ENCODE measurements at regions not wholly inside any gene's neighbourhood (a gene's known extent, or its start where the extent isn't known, plus 50 kb on each side); places are given as distances from the start of the nearest gene placed in this dataset.

DNA sequence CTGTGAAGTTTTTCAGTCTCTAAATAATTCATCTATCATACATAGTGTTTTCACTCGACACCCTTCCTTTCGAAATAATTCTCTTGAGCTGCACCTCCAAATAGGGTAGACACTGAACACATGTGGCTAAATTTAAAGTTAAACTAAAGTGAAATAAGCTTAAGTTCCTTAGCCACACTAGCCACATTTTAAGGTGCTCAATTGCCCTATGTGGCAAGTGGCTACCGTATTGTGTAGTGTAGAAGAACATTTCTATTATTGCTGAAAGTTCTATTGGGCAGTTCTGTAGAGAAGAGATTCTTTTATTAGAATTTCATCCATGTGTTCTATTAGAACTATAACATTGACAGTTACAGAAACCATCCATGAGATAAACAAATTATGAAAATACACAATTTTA is 107.0 kb upstream of the CTSO start:
- no peak for FAIRE-seq

DNA sequence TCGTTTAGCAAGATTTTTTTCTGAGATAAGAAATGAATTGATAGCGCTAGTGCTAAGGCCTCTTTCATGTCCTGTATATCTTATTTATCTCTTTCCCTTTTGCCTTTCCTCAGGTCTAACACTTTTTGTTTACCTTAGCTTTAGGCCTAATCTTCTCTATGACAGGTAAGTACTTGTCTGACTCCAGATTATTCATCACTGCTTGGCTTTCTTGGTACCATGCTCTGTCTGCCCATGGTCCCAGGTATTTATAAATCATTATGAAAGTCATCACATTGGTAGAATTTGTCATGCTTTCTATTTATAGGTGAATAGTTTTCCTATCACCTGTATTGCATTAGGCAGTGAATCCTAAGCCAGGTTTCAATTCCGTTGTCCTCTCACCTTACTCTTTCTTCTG is 99.5 kb upstream of the CTSO start:
- FAIRE-seq: no peak

DNA sequence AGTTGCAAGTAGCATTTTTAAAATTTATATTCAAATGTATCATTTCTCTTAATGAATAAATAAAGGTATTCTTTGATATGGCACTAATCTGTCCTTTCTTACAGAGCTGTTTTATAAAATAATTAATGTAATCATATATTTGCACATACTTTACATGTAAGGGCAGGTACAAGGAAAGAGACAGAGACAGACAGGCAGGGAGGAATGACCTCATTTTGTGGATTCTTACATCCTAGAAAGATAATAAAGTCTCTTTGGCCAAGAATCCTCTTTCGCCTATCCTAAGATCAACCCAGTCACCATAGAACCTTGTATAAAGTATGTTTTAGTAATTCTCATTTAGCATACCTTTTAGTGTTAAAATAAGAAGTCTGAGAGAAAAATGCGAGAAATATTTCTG is 98.5 kb upstream of the CTSO start:
- FAIRE-seq: no peak

DNA sequence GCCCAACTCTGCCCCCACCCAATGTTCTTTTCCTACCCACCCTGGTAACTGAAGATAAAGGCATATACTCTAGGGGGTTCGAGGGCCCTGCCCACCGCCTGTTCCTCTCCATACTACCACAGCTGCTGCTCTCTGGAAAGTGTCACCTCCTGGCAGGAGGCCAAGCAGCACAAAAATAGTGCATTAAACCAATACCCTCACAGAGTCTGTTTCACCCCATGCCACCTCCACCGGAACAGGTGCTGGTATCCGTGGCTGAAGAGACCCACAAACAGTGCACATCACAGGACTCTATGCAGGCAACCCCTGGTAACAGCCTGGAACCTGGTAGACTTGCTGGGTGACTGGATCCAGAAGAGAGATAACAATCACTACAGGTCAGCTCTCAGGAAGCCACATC is 85.1 kb upstream of the CTSO start:
- no peak for FAIRE-seq

DNA sequence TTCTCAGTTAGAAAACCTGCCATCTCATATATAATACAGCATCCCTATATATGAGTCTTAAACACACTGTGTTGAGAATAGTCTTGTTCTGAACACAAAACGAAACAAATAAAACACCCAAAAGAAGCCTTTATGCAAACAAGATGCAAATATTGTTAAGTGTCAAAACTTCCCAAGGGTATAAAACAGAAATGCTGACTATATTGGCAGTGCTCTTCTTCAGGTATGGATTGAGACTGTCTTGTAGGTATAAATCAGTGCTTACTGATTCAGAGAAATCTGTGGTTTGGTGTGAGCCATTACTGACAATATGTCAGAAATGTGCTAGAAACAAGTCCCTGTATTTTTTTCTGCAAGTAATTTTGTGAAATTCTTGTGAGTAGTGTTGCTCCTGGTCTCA is 82.8 kb upstream of the CTSO start:
- no peak for FAIRE-seq

DNA sequence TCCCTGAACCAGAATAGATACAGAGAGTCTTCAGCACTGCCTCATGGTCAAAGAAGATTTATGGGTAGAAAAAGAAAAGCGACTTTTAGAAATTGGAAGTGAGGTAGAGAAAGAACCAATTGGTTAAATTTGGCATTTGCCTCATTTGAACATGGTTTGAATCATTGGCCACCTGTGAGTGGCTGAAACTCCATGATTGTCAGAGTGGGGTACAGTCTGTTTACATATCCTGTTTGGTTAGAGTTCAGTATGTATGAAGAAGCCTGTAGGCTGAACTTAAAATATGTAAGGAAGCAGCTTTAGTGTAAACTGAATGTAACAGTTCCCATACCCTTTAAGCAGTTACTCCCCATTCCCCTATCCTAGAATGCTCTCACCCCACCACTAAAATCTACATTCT is 76.0 kb upstream of the CTSO start:
- FAIRE-seq: no peak

DNA sequence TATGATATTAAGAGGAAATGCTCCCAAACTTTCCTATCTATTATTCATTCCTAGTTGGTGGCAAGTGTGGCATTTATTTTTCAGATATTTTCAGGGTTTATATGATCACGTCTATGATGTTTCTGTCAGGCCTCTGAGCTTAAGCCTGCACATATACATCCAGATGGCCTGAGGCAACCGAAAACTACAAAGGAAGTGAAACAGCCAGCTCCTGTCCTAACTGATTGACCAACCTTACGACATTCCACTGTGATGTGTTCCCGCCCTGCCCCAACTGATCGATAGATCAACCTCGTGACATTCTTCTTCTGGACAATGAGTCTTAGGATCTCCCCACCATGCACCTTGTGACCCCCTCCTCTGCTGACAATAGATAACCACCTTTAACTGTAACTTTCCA is 67.6 kb upstream of the CTSO start:
- no peak for FAIRE-seq

DNA sequence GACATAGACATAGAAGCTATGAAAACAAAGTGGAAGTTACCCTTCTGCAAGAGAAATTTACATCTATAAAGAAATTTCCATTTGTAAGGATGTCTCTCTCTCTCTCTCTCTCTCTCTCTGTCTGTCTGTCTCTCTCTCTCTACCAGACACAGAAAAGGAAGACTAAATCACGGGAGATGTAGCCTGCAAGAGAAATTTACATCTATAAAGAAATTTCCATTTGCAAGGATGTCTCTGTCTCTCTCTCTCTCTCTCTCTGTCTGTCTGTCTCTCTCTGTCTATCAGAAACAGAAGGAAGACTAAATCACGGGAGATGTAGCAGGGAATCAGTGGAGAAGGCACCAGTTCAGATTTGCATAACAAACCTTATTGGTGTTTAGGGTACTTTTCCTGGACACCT is 65.6 kb upstream of the CTSO start:
- FAIRE-seq: no peak

DNA sequence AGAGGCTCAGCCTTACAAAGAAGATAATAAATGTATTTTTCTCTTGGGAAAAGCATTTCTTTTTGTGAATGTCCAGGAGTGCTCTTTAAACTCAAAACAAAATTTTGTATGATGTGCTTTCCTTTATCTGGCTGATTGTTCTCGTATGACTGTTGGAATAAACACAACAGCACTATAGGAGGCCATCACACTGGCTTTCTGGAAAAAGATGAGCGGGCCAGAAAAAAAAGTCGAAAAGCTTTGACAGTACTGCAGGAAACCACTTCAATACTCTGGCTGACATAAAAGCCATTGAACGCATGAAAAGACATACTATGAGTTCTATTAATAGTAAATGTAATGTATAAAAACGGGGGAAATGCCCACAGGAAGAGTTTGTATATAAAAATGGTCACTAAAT is 64.7 kb upstream of the CTSO start:
- FAIRE-seq: no peak

DNA sequence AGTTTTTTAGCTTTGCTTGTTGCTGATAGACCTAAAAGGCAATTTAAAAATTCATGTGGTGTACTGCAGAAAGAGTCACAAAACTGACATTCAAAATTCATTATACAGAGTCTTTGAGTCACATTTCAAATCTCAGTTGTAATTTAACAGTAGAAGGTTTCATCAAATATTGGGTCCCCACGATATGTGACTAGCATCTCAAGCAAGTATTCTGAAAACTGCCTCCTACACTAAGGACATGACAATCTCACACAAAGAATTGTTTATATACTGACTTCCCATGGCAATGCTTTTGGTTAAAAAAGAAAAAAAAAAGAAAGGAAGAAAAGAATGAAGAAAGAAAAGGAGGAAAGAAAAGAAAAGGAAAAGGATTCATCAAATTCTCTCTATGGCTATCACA is 62.1 kb upstream of the CTSO start:
- FAIRE-seq: no peak

DNA sequence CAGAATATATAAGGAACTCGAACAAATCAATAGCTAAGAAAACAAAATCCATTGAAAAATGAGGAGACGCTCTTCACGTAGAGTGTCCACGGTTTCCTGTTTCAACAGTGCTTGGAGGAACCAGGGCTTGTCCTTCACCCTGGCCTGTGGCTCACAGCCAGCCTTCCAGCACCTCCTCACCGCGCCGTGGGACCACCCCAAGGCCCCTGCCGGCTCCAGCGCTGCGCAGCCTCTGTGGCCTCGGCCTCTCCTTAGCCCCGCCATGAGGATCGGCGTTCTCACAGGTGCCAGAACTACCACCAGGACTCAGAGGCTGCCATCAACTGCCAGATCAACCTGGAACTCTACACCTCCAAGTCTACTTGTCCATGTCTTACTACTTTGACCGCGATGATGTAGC is 52.5 kb upstream of the CTSO start:
- FAIRE-seq: no peak
